DOHH2 (cell line): ENCODE measurements at regions not wholly inside any gene's neighbourhood (a gene's known extent, or its start where the extent isn't known, plus 50 kb on each side); places are given as distances from the start of the nearest gene placed in this dataset.

Source experiments
- CTCF ChIP-seq: fragments of 200-600 bp; sonication (generic); IDR thresholded peaks from one replicate; pipeline ENCODE4 v1.5.1; 2014; ENCODE audit warnings: antibody characterized with exemption, mild to moderate bottlenecking, low read depth, low read length; ENCODE audit not compliant: poor library complexity, severe bottlenecking
- EZH2phosphoT487 ChIP-seq: fragments of 200-600 bp; sonication (generic); IDR thresholded peaks from 2 replicates; pipeline ENCODE4 v1.6.1; 2017; ENCODE audit warnings: borderline replicate concordance, mild to moderate bottlenecking, antibody characterized with exemption, low read length, moderate library complexity, mixed read lengths

DNA sequence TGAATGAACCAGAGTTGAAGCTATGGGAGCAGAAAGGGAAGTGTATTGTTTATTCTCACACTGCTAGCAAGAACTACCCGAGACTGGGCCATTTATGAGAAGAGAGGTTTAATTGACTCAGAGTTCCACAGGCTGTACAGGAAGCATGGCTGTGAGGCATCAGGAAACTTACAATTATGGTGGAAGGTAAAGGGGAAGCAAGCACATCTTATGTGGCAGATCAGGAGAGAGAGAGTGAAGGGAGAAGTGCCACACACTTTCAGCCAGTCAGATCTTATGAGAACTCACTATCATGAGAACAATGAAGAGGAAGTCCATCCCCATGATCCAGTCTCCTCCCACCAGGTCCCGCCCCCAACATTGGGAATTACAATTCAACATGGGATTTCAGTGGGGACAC is 383.2 kb upstream of the SLC14A2 start:
- no peak for TF ChIP-seq CTCF
- TF ChIP-seq EZH2phosphoT487 = no peak
